ENCODE measurements at regions not wholly inside any gene's neighbourhood (a gene's known extent, or its start where the extent isn't known, plus 50 kb on each side); places are given as distances from the start of the nearest gene placed in this dataset.

- H3K4me1 ChIP-seq, result peaks cover 0 to 3% of the 10 kb centered on the region in 2 donors
- H3K4me3 ChIP-seq, result no peak overlapping the region
- intact Hi-C loops (cut with DNase I; ENCODE audit: low total_unique reads), result no loop called here
- H3K27me3 ChIP-seq, result no peaks in the 10 kb centered on the region
- H3K36me3 ChIP-seq, result no peaks in the 10 kb centered on the region
- H3K9me3 ChIP-seq, result no peaks in the 10 kb centered on the region
- H3K27ac ChIP-seq, result no peak overlapping the region
- DNase-seq (ENCODE audit: low spot score in 2 of 2), result no peak
- TF ChIP-seq CTCF (IDR thresholded peaks at IDR 0.05), result no peak
- TF ChIP-seq POLR2A (IDR thresholded peaks at IDR 0.05), result no peak
- TF ChIP-seq POLR2AphosphoS5 (IDR thresholded peaks at IDR 0.05), result no peak
Observed at GRCh38 chr2:235345745-235346144, 148.1 kb upstream of the AGAP1 start.

DNA sequence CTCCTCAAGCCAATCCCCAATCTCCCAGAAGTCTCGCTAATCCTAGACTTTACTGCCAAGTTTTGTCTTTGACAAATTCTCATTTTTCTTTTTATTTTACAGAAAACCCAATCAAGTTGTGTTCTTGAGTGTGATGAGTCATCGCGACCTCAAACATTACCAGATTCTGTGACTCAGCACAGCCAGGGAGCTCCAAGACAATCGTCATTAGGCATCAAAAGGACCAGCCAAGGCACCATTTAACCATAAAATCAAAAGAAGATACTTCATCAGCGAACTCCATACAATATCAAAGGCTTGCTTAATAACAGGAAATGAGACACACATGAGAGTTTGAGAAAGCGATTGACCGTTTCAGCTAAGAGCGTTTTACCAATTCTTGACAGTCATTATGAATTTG lies 146.2 kb upstream of the AGAP1 start:
- TF ChIP-seq POLR2A (IDR thresholded peaks at IDR 0.05) (no peak), CTCF (IDR thresholded peaks at IDR 0.05) (no peak), POLR2AphosphoS5 (IDR thresholded peaks at IDR 0.05) (no peak)
- no peak overlapping the region for H3K27ac ChIP-seq
- H3K4me1 ChIP-seq, result peaks cover 0 to 3% of the 10 kb centered on the region in 2 donors
- no peak for DNase-seq (ENCODE audit: low spot score in 2 of 2)
- intact Hi-C loops (cut with DNase I; ENCODE audit: low total_unique reads), result no loop called here
- no peaks in the 10 kb centered on the region for H3K36me3 ChIP-seq
- no peaks in the 10 kb centered on the region for H3K27me3 ChIP-seq
- H3K4me3 ChIP-seq, result no peak overlapping the region
- no peaks in the 10 kb centered on the region for H3K9me3 ChIP-seq

GRCh38 chr2:235348329-235348728 lies 145.5 kb upstream of the AGAP1 start:
- no peak overlapping the region for H3K4me3 ChIP-seq
- intact Hi-C loops (cut with DNase I; ENCODE audit: low total_unique reads), result no loop called here
- no peaks in the 10 kb centered on the region for H3K27me3 ChIP-seq
- no peak overlapping the region for H3K27ac ChIP-seq
- no peak for DNase-seq (ENCODE audit: low spot score in 2 of 2)
- TF ChIP-seq POLR2A (IDR thresholded peaks at IDR 0.05) (no peak), CTCF (IDR thresholded peaks at IDR 0.05) (no peak), POLR2AphosphoS5 (IDR thresholded peaks at IDR 0.05) (no peak)
- H3K36me3 ChIP-seq, result no peaks in the 10 kb centered on the region
- no peaks in the 10 kb centered on the region for H3K9me3 ChIP-seq
- peaks cover 0 to 3% of the 10 kb centered on the region in 2 donors for H3K4me1 ChIP-seq

GRCh38 chr2:235350234-235350633 lies 143.6 kb upstream of the AGAP1 start:
- intact Hi-C loops (cut with DNase I; ENCODE audit: low total_unique reads), result no loop called here
- Histone ChIP-seq H3K4me1 (no peaks in the 10 kb centered on the region), H3K27me3 (no peaks in the 10 kb centered on the region), H3K9me3 (no peaks in the 10 kb centered on the region), H3K36me3 (no peaks in the 10 kb centered on the region), H3K4me3 (no peak overlapping the region), H3K27ac (no peak overlapping the region)
- no peak for DNase-seq (ENCODE audit: low spot score in 2 of 2)
- TF ChIP-seq POLR2A (IDR thresholded peaks at IDR 0.05), result no peak
- TF ChIP-seq POLR2AphosphoS5 (IDR thresholded peaks at IDR 0.05), result no peak
- TF ChIP-seq CTCF (IDR thresholded peaks at IDR 0.05), result no peak

DNA sequence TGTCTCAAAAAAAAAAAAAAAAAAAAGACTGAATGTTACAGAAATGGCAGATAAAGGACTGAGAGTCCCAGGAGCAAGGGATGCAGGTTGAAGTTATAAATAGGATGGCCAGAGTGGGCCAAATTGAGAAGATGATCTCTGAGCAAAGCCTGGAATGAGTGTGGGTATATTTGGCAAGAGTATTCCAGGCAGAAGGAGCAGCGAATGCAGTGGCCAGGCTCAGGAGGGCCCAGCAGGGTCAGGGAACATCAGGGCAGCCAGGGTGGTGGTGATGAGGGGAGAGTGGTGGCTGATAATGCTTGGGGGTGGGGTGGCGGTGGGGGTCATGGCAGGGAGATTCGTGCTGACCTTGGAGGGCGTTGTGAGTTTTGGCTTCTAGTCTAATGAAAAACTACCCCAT lies 141.3 kb upstream of the AGAP1 start:
- no peaks in the 10 kb centered on the region for H3K9me3 ChIP-seq
- H3K27me3 ChIP-seq, result no peaks in the 10 kb centered on the region
- no peak overlapping the region for H3K27ac ChIP-seq
- DNase-seq (ENCODE audit: low spot score in 2 of 2), result no peak
- intact Hi-C loops (cut with DNase I; ENCODE audit: low total_unique reads), result no loop called here
- H3K36me3 ChIP-seq, result no peaks in the 10 kb centered on the region
- TF ChIP-seq POLR2AphosphoS5 (IDR thresholded peaks at IDR 0.05) (no peak), POLR2A (IDR thresholded peaks at IDR 0.05) (no peak), CTCF (IDR thresholded peaks at IDR 0.05) (no peak)
- H3K4me3 ChIP-seq, result no peak overlapping the region
- no peaks in the 10 kb centered on the region for H3K4me1 ChIP-seq

All from breast epithelium (tissue), 4 donors.